OCI-LY1 (cell line): ENCODE measurements at regions not wholly inside any gene's neighbourhood (a gene's known extent, or its start where the extent isn't known, plus 50 kb on each side); places are given as distances from the start of the nearest gene placed in this dataset.

Source experiments
- H2AFZ ChIP-seq: fragments of 200-600 bp; sonication (generic), shearing (Covaris generic); 2 replicates; pipeline ENCODE4 v1.6.0; 2014; ENCODE audit warnings: antibody characterized with exemption, mild to moderate bottlenecking, low read length
- H3F3A ChIP-seq: fragments of 200-600 bp; sonication (generic), shearing (Covaris generic); 2 replicates; pipeline ENCODE4 v1.6.0; 2014; ENCODE audit warnings: mild to moderate bottlenecking, antibody characterized with exemption, low read length, moderate library complexity; ENCODE audit not compliant: insufficient read depth
- H3K27ac ChIP-seq: fragments of 200-600 bp; sonication (generic); 2 replicates; pipeline ENCODE4 v1.5.1; 2014; ENCODE audit warnings: low read length, mixed run types, mild to moderate bottlenecking, low read depth; ENCODE audit not compliant: poor library complexity, severe bottlenecking
- H3K27me3 ChIP-seq: fragments of 200-600 bp; sonication (generic); 2 replicates; pipeline ENCODE4 v1.6.0; 2014; ENCODE audit warnings: antibody characterized with exemption, mild to moderate bottlenecking, low read length, moderate library complexity; ENCODE audit not compliant: insufficient read depth
- H3K36me3 ChIP-seq: fragments of 200-600 bp; sonication (generic); 2 replicates; pipeline ENCODE4 v1.6.1; 2014; ENCODE audit warnings: mild to moderate bottlenecking, antibody characterized with exemption, low read length, moderate library complexity, mixed read lengths; ENCODE audit not compliant: insufficient read depth
- H3K4me1 ChIP-seq: fragments of 200-600 bp; sonication (generic); 2 replicates; pipeline ENCODE4 v1.5.1; 2014; ENCODE audit warnings: mild to moderate bottlenecking, low read length, moderate library complexity; ENCODE audit not compliant: insufficient read depth, severe bottlenecking
- H3K4me2 ChIP-seq: fragments of 200-600 bp; sonication (generic), shearing (Covaris generic); 2 replicates; pipeline ENCODE4 v1.6.1; 2014; ENCODE audit warnings: low read length
- H3K4me3 ChIP-seq: fragments of 200-600 bp; sonication (generic); 2 replicates; pipeline ENCODE4 v1.5.1; 2014; ENCODE audit warnings: low read length, low read depth, mild to moderate bottlenecking, mixed read lengths; ENCODE audit not compliant: poor library complexity, severe bottlenecking
- H3K79me2 ChIP-seq: fragments of 200-600 bp; shearing (Covaris generic); 2 replicates; pipeline ENCODE4 v1.6.1; 2016; ENCODE audit warnings: mixed run types, low read length, mixed read lengths; ENCODE audit not compliant: insufficient read depth
- H3K9ac ChIP-seq: fragments of 200-600 bp; sonication (generic), shearing (Covaris generic); 2 replicates; pipeline ENCODE4 v1.6.1; 2014; ENCODE audit warnings: mild to moderate bottlenecking, low read length, mixed read lengths
- H3K9me2 ChIP-seq: fragments of 200-600 bp; sonication (generic), shearing (Covaris generic); 2 replicates; pipeline ENCODE4 v1.6.1; 2014; ENCODE audit warnings: low read depth, mild to moderate bottlenecking, low read length, mixed read lengths
- H3K9me3 ChIP-seq: fragments of 200-600 bp; shearing (Covaris generic); 2 replicates; pipeline ENCODE4 v1.6.1; 2014; ENCODE audit warnings: low read length, mixed read lengths
- H4K20me1 ChIP-seq: fragments of 200-600 bp; sonication (generic), shearing (Covaris generic); 2 replicates; pipeline ENCODE4 v1.6.0; 2016; ENCODE audit warnings: mild to moderate bottlenecking, low read length; ENCODE audit not compliant: insufficient read depth
- EZH2 ChIP-seq: fragments of 200-600 bp; sonication (generic), shearing (Covaris generic); IDR thresholded peaks from 2 replicates; pipeline ENCODE4 v1.8.0; 2017; ENCODE audit warnings: borderline replicate concordance, mixed run types, mild to moderate bottlenecking, antibody characterized with exemption, low read length, moderate library complexity, mixed read lengths
- TF ChIP-seq, protein P1 (sequence below): fragments of 200-600 bp; sonication (generic), shearing (Covaris generic); IDR thresholded peaks from 2 replicates; pipeline ENCODE4 v1.5.1; 2017; ENCODE audit warnings: mild to moderate bottlenecking, antibody characterized with exemption, low read length, moderate library complexity, mixed read lengths

DNA sequence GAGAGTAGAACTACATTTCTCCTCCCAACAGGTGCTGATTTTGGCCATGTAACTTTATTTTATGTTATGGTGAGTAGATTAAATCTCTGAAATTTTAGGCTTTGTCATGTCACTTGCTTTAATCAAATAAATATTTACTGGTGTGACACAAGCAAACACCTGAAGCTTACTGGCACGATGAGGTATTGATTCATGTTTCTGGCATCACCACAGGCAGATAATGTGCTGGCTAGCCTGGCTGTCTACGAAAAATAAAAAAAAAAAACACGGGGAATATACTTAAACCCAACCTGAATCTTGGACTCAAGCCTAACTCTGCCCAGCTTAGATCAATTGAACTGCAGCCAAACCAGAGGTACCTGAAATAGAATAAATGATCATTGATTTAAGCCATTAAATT, 65.6 kb upstream of the CADM2 start:
- no peak overlapping the region for H3K4me2 ChIP-seq
- no peak overlapping the region for H3K27ac ChIP-seq
- H3K9me2 ChIP-seq: no peaks in the 10 kb centered on the region
- H3K9ac ChIP-seq: no peak overlapping the region
- H3K27me3 ChIP-seq: no peaks in the 10 kb centered on the region
- H3K4me1 ChIP-seq: no peaks in the 10 kb centered on the region
- H3K79me2 ChIP-seq: no peaks in the 10 kb centered on the region
- TF ChIP-seq EZH2: no peak
- TF ChIP-seq, protein P1, sequence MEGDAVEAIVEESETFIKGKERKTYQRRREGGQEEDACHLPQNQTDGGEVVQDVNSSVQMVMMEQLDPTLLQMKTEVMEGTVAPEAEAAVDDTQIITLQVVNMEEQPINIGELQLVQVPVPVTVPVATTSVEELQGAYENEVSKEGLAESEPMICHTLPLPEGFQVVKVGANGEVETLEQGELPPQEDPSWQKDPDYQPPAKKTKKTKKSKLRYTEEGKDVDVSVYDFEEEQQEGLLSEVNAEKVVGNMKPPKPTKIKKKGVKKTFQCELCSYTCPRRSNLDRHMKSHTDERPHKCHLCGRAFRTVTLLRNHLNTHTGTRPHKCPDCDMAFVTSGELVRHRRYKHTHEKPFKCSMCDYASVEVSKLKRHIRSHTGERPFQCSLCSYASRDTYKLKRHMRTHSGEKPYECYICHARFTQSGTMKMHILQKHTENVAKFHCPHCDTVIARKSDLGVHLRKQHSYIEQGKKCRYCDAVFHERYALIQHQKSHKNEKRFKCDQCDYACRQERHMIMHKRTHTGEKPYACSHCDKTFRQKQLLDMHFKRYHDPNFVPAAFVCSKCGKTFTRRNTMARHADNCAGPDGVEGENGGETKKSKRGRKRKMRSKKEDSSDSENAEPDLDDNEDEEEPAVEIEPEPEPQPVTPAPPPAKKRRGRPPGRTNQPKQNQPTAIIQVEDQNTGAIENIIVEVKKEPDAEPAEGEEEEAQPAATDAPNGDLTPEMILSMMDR: no peak
- H3K9me3 ChIP-seq: no peaks in the 10 kb centered on the region
- H3F3A ChIP-seq: no peaks in the 10 kb centered on the region
- no peak overlapping the region for H2AFZ ChIP-seq
- no peaks in the 10 kb centered on the region for H3K36me3 ChIP-seq
- H3K4me3 ChIP-seq: no peak overlapping the region
- H4K20me1 ChIP-seq: no peaks in the 10 kb centered on the region

- H3K9ac ChIP-seq: no peak overlapping the region
- H3K27me3 ChIP-seq: no peaks in the 10 kb centered on the region
- no peaks in the 10 kb centered on the region for H3K36me3 ChIP-seq
- H3K79me2 ChIP-seq: no peaks in the 10 kb centered on the region
- no peak overlapping the region for H2AFZ ChIP-seq
- no peaks in the 10 kb centered on the region for H3K4me1 ChIP-seq
- no peaks in the 10 kb centered on the region for H3K9me3 ChIP-seq
- no peak overlapping the region for H3K4me2 ChIP-seq
- H4K20me1 ChIP-seq: no peaks in the 10 kb centered on the region
- TF ChIP-seq, protein P1: no peak
- H3K9me2 ChIP-seq: no peaks in the 10 kb centered on the region
- no peak overlapping the region for H3K27ac ChIP-seq
- H3F3A ChIP-seq: no peaks in the 10 kb centered on the region
- no peak overlapping the region for H3K4me3 ChIP-seq
These were observed 54.6 kb upstream of the CADM2 start for GRCh38 chr3:84904212-84904611.

DNA sequence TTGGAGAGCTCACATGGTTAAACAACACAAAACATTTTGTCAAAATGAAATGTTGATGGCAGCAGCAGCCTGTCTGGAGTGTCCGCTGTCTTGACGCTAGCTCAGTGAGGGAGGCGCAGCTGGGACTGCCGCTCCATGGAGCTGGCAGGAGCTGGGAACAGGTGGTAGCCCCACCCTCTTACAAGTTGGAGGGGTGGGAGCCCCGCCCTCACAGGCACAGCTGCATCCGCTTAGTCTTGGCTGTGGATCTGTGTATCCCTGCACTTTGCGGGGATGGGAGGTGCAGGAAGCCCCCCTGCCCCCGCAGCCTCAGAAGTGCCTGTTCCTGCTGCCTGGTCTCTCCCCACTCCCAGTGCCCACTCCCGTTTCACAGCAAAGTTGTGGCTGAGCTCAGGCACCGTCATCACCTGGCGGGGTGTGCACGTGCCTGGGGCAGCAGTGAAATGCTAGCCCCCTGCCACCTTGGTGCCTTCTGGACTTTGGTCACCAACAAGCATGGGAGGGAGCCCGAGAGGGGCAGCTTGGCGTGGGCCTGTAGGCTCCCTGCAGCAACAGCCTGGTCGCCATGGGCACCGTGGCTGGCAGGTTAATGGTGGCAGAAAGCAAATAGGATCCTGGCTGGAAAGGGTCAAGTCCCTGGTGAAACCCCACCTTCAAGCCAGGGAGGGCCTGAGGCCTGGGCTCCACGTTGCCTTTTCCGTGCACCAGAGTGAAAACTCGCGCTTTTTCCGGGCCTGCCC, 53.8 kb upstream of the CADM2 start:
- H3K4me3 ChIP-seq: no peak overlapping the region
- H4K20me1 ChIP-seq: no peaks in the 10 kb centered on the region
- TF ChIP-seq EZH2: no peak
- TF ChIP-seq, protein P1: no peak
- H3K79me2 ChIP-seq: no peaks in the 10 kb centered on the region
- no peaks in the 10 kb centered on the region for H3K36me3 ChIP-seq
- no peak overlapping the region for H3K4me2 ChIP-seq
- H3F3A ChIP-seq: no peaks in the 10 kb centered on the region
- no peaks in the 10 kb centered on the region for H3K4me1 ChIP-seq
- H3K9ac ChIP-seq: no peak overlapping the region
- H3K27me3 ChIP-seq: no peaks in the 10 kb centered on the region
- H3K9me3 ChIP-seq: no peaks in the 10 kb centered on the region
- no peak overlapping the region for H2AFZ ChIP-seq
- H3K9me2 ChIP-seq: no peaks in the 10 kb centered on the region
- no peak overlapping the region for H3K27ac ChIP-seq
